Left cardiac atrium (tissue), 4 donors: ENCODE measurements at regions not wholly inside any gene's neighbourhood (a gene's known extent, or its start where the extent isn't known, plus 50 kb on each side); places are given as distances from the start of the nearest gene placed in this dataset.
"Not testable (repeated sequence)": the region's sequence is repeated elsewhere in the genome, so short reads cannot be mapped to it uniquely, and the experiment has no call there.

ENCODE experiments used
- ATAC-seq, 2 donors: fragments of 200-7000 bp; cut with Tn5 transposase; one replicate each; pipeline ENCODE4 v1.9.1; 2020; ENCODE audit warnings: mild to moderate bottlenecking in 2 of 2, moderate library complexity in 2 of 2
- DNase-seq: peaks from one replicate; pipeline ENCODE4 v3.0.0-alpha.2; 2020
- intact Hi-C, 2 donors: fragments of 100-400 bp; cut with DNase I; formaldehyde crosslinking; loops; one replicate each; pipeline versions ENCODE4 v1.14.1 to v1.15.1; 2022 to 2023
- donor health status: DM: no; HTN: yes; CAD: no.
- donor health status: DM: no; HTN: yes; CAD: no; lungs with severe emphysema.
- donor health status: DM: yes; HTN: yes; CAD: no.
- donor health status: Dilated cardiomyopathy.

GRCh38 chr2:239797316-239797715 lies 227.8 kb downstream of the NDUFA10 start:
- no peak for DNase-seq
- ATAC-seq = no peak
- intact Hi-C loops = no loop called here

GRCh38 chr2:239795761-239796160 lies 229.4 kb downstream of the NDUFA10 start:
- ATAC-seq, DNase-seq, intact Hi-C loops: not testable (repeated sequence)

GRCh38 chr2:239793836-239794235 lies 231.3 kb downstream of the NDUFA10 start:
- intact Hi-C loops = no loop called here
- ATAC-seq (no peak), DNase-seq (no peak)

GRCh38 chr2:239793086-239793485 lies 232.1 kb downstream of the NDUFA10 start:
- DNase-seq (no peak), ATAC-seq (no peak)
- intact Hi-C loops = no loop called here

GRCh38 chr2:239792405-239793084 lies 232.6 kb downstream of the NDUFA10 start:
- no peak for DNase-seq
- no peak for ATAC-seq
- intact Hi-C loops = no loop called here

- intact Hi-C loops = no loop called here
- no peak for DNase-seq
- no peak for ATAC-seq
These were observed 233.4 kb downstream of the NDUFA10 start for GRCh38 chr2:239791526-239792404.

GRCh38 chr2:239790721-239791120 lies 234.4 kb downstream of the NDUFA10 start:
- no peak for DNase-seq
- intact Hi-C loops = no loop called here

GRCh38 chr2:239790313-239790712 lies 234.8 kb downstream of the NDUFA10 start:
- intact Hi-C loops = no loop called here
- no peak for ATAC-seq
- DNase-seq = no peak

More at GRCh38 chr2:239790721-239791120, 234.4 kb downstream of the NDUFA10 start:
- ATAC-seq = no peak

- ATAC-seq = no peak
- intact Hi-C loops = no loop called here
- DNase-seq = no peak
These were observed 235.4 kb downstream of the NDUFA10 start for GRCh38 chr2:239789711-239790110.

- ATAC-seq = no peak
These were observed 236.5 kb downstream of the NDUFA10 start for GRCh38 chr2:239788576-239789098.

GRCh38 chr2:239787538-239788050 lies 237.5 kb downstream of the NDUFA10 start:
- intact Hi-C loops = no loop called here
- DNase-seq = no peak

More at GRCh38 chr2:239788576-239789098, 236.5 kb downstream of the NDUFA10 start:
- no peak for DNase-seq
- intact Hi-C loops = no loop called here

GRCh38 chr2:239786791-239787190 lies 238.4 kb downstream of the NDUFA10 start:
- intact Hi-C loops = no loop called here
- DNase-seq = no peak
- ATAC-seq = no peak

More at GRCh38 chr2:239787538-239788050, 237.5 kb downstream of the NDUFA10 start:
- no peak for ATAC-seq

GRCh38 chr2:239781454-239781853 lies 243.7 kb downstream of the NDUFA10 start:
- no peak for DNase-seq
- ATAC-seq = no peak
- intact Hi-C loops = no loop called here

GRCh38 chr2:239780236-239780994 lies 244.7 kb downstream of the NDUFA10 start:
- intact Hi-C loops = no loop called here
- DNase-seq (no peak), ATAC-seq (no peak)

GRCh38 chr2:239779584-239779983 lies 245.6 kb downstream of the NDUFA10 start:
- ATAC-seq = no peak
- intact Hi-C loops = no loop called here
- DNase-seq = no peak

GRCh38 chr2:239778861-239779558 lies 246.1 kb downstream of the NDUFA10 start:
- DNase-seq (no peak), ATAC-seq (no peak)
- intact Hi-C loops = no loop called here

GRCh38 chr2:239778042-239778851 lies 246.9 kb downstream of the NDUFA10 start:
- ATAC-seq = no peak
- no peak for DNase-seq

GRCh38 chr2:239777219-239777618 lies 247.9 kb downstream of the NDUFA10 start:
- intact Hi-C loops = no loop called here
- DNase-seq = no peak
- ATAC-seq = no peak

More at GRCh38 chr2:239778042-239778851, 246.9 kb downstream of the NDUFA10 start:
- intact Hi-C loops = no loop called here
